B cell (primary cell): ENCODE measurements at regions not wholly inside any gene's neighbourhood (a gene's known extent, or its start where the extent isn't known, plus 50 kb on each side); places are given as distances from the start of the nearest gene placed in this dataset.

Source experiments
- ATAC-seq: fragments of 200-7000 bp; cut with Tn5 transposase; one replicate; pipeline ENCODE4 v1.10.0; 2021; ENCODE audit warnings: low read depth, mild to moderate bottlenecking, moderate number of reproducible peaks, moderate library complexity
- CTCF ChIA-PET: fragments of 350-600 bp; sonication (Branson Sonifier 250); formaldehyde crosslinking; loops from one replicate; lab custom pipeline; 2021; ENCODE audit warnings: antibody characterized with exemption, inconsistent platforms; lab: Charles Lee
- POLR2A ChIA-PET: fragments of 350-600 bp; sonication (Branson Sonifier 250); formaldehyde crosslinking; loops from one replicate; lab custom pipeline; 2021; ENCODE audit warnings: antibody characterized with exemption; lab: Charles Lee
- DNase-seq: peaks from one replicate; pipeline ENCODE4 v3.0.0; 2013
- H2AFZ ChIP-seq: 2 replicates; pipeline ENCODE4 v1.6.1; 2012; ENCODE audit warnings: mild to moderate bottlenecking, low read depth, low read length; ENCODE audit not compliant: insufficient read depth, poor library complexity, severe bottlenecking
- H3K27ac ChIP-seq, 2 donors: 1 replicate in 1 of 2; 2 replicates in 1 of 2; pipeline ENCODE4 v1.5.1; 2012 to 2013; ENCODE audit warnings: low read length in 2 of 2, mild to moderate bottlenecking in 2 of 2, moderate library complexity in 1 of 2
- H3K27me3 ChIP-seq, 4 experiments: fragments of 200-600 bp in 1 of 4; sonication (generic) in 1 of 4; replicated peaks in 1 of 4; 1 replicate in 2 of 4; 2 replicates in 2 of 4; pipeline versions ENCODE4 v1.6.1 to v1.7.0; 2013 to 2016; ENCODE audit warnings: low read length in 3 of 4, mild to moderate bottlenecking in 2 of 4, mixed read lengths in 1 of 4, moderate library complexity in 1 of 4; ENCODE audit not compliant: insufficient read depth in 4 of 4, control insufficient read depth in 3 of 4; ENCODE audit errors: control extremely low read depth in 1 of 4
- H3K36me3 ChIP-seq, 2 experiments: replicated peaks in 1 of 2; 1 replicate in 1 of 2; 2 replicates in 1 of 2; pipeline versions ENCODE4 v1.6.1 to v1.7.1; 2013; ENCODE audit warnings: low read length in 1 of 2; ENCODE audit not compliant: insufficient read depth in 2 of 2, control insufficient read depth in 1 of 2; ENCODE audit errors: control extremely low read depth in 1 of 2, extremely low read depth in 1 of 2
- H3K4me1 ChIP-seq, 2 donors: fragments of 200-600 bp in 1 of 2; sonication (generic) in 1 of 2; 1 replicate in 1 of 2; 2 replicates in 1 of 2; pipeline versions ENCODE4 v1.5.1 to v1.6.1; 2013 to 2017; ENCODE audit warnings: low read length in 2 of 2; ENCODE audit not compliant: control insufficient read depth in 2 of 2, insufficient read depth in 2 of 2
- H3K4me2 ChIP-seq: replicated peaks from 2 replicates; pipeline ENCODE3; 2012; ENCODE audit warnings: mild to moderate bottlenecking, low read depth, low read length; ENCODE audit not compliant: poor library complexity, severe bottlenecking
- H3K4me3 ChIP-seq, 5 experiments: fragments of 200-600 bp in 1 of 5; sonication (generic) in 1 of 5; 1 replicate in 3 of 5; 2 replicates in 2 of 5; pipeline versions ENCODE4 v1.5.1 to v1.7.0; 2011 to 2016; ENCODE audit warnings: low read length in 4 of 5, mild to moderate bottlenecking in 4 of 5, low read depth in 2 of 5, control low read depth in 1 of 5, moderate library complexity in 1 of 5; ENCODE audit not compliant: insufficient read depth in 1 of 5; ENCODE audit errors: control extremely low read depth in 1 of 5, extremely low read depth in 1 of 5
- H3K79me2 ChIP-seq: fragments of 200-600 bp; sonication (generic); one replicate; pipeline ENCODE4 v1.6.0; 2016; ENCODE audit warnings: low read length; ENCODE audit not compliant: control insufficient read depth, insufficient read depth
- H3K9ac ChIP-seq: fragments of 200-600 bp; sonication (generic); 2 replicates; pipeline ENCODE4 v1.6.1; 2017; ENCODE audit warnings: mild to moderate bottlenecking, low read length, moderate library complexity
- H3K9me3 ChIP-seq, 3 donors: one replicate each; pipeline versions ENCODE4 v1.6.1 to v1.7.1; 2013; ENCODE audit warnings: low read length in 2 of 3; ENCODE audit not compliant: control insufficient read depth in 2 of 3, insufficient read depth in 1 of 3; ENCODE audit errors: control extremely low read depth in 1 of 3
- H4K20me1 ChIP-seq: 2 replicates; pipeline ENCODE4 v1.6.0; 2012; ENCODE audit warnings: mild to moderate bottlenecking, low read length; ENCODE audit not compliant: insufficient read depth, control insufficient read depth, poor library complexity, severe bottlenecking
- H3K27ac Mint-ChIP-seq: one replicate; pipeline ENCODE4 v1.8.0; 2021; ENCODE audit warnings: mixed read lengths
- H3K27me3 Mint-ChIP-seq: one replicate; pipeline ENCODE4 v1.8.0; 2021; ENCODE audit warnings: mixed read lengths
- H3K4me1 Mint-ChIP-seq: one replicate; pipeline ENCODE4 v1.8.0; 2021; ENCODE audit warnings: mixed read lengths
- H3K4me3 Mint-ChIP-seq: one replicate; pipeline ENCODE4 v1.8.0; 2021; ENCODE audit warnings: mixed read lengths
- H3K9me3 Mint-ChIP-seq: one replicate; pipeline ENCODE4 v1.8.0; 2022; ENCODE audit warnings: mixed read lengths; ENCODE audit not compliant: insufficient read depth
- CTCF ChIP-seq: fragments of 200-600 bp; IDR thresholded peaks from one replicate; pipeline ENCODE4 v1.8.0; 2022; ENCODE audit warnings: antibody characterized with exemption, mild to moderate bottlenecking
- EZH2 ChIP-seq: IDR thresholded peaks from 2 replicates; pipeline ENCODE4 v1.6.1; 2012; ENCODE audit warnings: borderline replicate concordance, low read depth, mild to moderate bottlenecking, moderate library complexity, low read length; ENCODE audit not compliant: insufficient read depth, poor library complexity, severe bottlenecking
- WGBS: methylation state at CpG from one replicate; pipeline ENCODE4 v1.1.5; 2013; ENCODE audit warnings: missing lambda C conversion rate; ENCODE audit not compliant: insufficient coverage; 5-methylcytosine and 5-hydroxymethylcytosine counted together
- intact Hi-C: fragments of 100-400 bp; cut with micrococcal nuclease; formaldehyde crosslinking; loops from one replicate; pipeline ENCODE4 v1.10.0; 2022

- intact Hi-C loops = no loop called here
- DNase-seq (no peak), ATAC-seq (no peak)
- no peak for TF ChIP-seq EZH2
- no peak for TF ChIP-seq CTCF
- no peak overlapping the region for H3K4me2 ChIP-seq
- H3K27me3 Mint-ChIP-seq = no peaks in the 10 kb centered on the region
- ChIA-PET POLR2A (no interaction called here), CTCF (no interaction called here)
- no peak overlapping the region for H3K9ac ChIP-seq
- H3K4me1 ChIP-seq = no peaks in the 10 kb centered on the region
- no peak overlapping the region for H3K4me3 Mint-ChIP-seq
- no peak overlapping the region for H3K4me3 ChIP-seq
- H3K27me3 ChIP-seq = no peaks in the 10 kb centered on the region
- peaks cover 4% of the 10 kb centered on the region for H3K9me3 Mint-ChIP-seq
- no peak overlapping the region for H3K27ac Mint-ChIP-seq
- H3K36me3 ChIP-seq = no peaks in the 10 kb centered on the region
- 89% methylated on average over 3 of the region's 3 CpGs for WGBS
- no peaks in the 10 kb centered on the region for H4K20me1 ChIP-seq
- H3K9me3 ChIP-seq = peaks cover 0 to 8% (median 3%) of the 10 kb centered on the region in 3 donors
- no peak overlapping the region for H2AFZ ChIP-seq
- no peaks in the 10 kb centered on the region for H3K79me2 ChIP-seq
- no peak overlapping the region for H3K27ac ChIP-seq
- H3K4me1 Mint-ChIP-seq = no peaks in the 10 kb centered on the region
Observed at GRCh38 chr20:22101606-22102005, 396.1 kb downstream of the PAX1 start.

GRCh38 chr20:22100686-22101085 lies 395.2 kb downstream of the PAX1 start:
- DNase-seq (no peak), ATAC-seq (no peak)
- no peaks in the 10 kb centered on the region for H3K36me3 ChIP-seq
- no peaks in the 10 kb centered on the region for H4K20me1 ChIP-seq
- H3K27ac Mint-ChIP-seq = no peak overlapping the region
- H3K4me1 ChIP-seq = no peaks in the 10 kb centered on the region
- no peak overlapping the region for H3K4me3 Mint-ChIP-seq
- H3K27me3 ChIP-seq = no peaks in the 10 kb centered on the region
- no peak for TF ChIP-seq EZH2
- TF ChIP-seq CTCF = no peak
- intact Hi-C loops = no loop called here
- H3K9ac ChIP-seq = no peak overlapping the region
- H3K4me1 Mint-ChIP-seq = no peaks in the 10 kb centered on the region
- H3K27me3 Mint-ChIP-seq = no peaks in the 10 kb centered on the region
- H3K4me2 ChIP-seq = no peak overlapping the region
- H3K27ac ChIP-seq = no peak overlapping the region
- no peak overlapping the region for H3K4me3 ChIP-seq
- H3K9me3 Mint-ChIP-seq = peaks cover 4% of the 10 kb centered on the region
- CTCF ChIA-PET = no interaction called here
- POLR2A ChIA-PET = no interaction called here
- 85% methylated on average over 6 of the region's 6 CpGs for WGBS
- H3K79me2 ChIP-seq = no peaks in the 10 kb centered on the region
- H2AFZ ChIP-seq = no peak overlapping the region
- H3K9me3 ChIP-seq = peaks cover 0 to 8% (median 3%) of the 10 kb centered on the region in 3 donors
